KMS-11 (cell line): ENCODE measurements at regions not wholly inside any gene's neighbourhood (a gene's known extent, or its start where the extent isn't known, plus 50 kb on each side); places are given as distances from the start of the nearest gene placed in this dataset.

ENCODE experiments used
- H2AFZ ChIP-seq: fragments of 200-600 bp; sonication (generic); 2 replicates; pipeline ENCODE4 v1.6.1; 2016; ENCODE audit warnings: antibody characterized with exemption, mixed run types, low read depth
- H3K27ac ChIP-seq: fragments of 200-600 bp; sonication (generic); 2 replicates; pipeline ENCODE4 v1.6.1; 2016; ENCODE audit warnings: mild to moderate bottlenecking, mixed run types
- H3K27me3 ChIP-seq: fragments of 200-600 bp; sonication (generic); 2 replicates; pipeline ENCODE4 v1.6.1; 2017; ENCODE audit warnings: mild to moderate bottlenecking, low read depth, mixed run types, moderate library complexity; ENCODE audit not compliant: insufficient read depth
- H3K36me3 ChIP-seq: fragments of 200-600 bp; sonication (generic); 2 replicates; pipeline ENCODE4 v1.6.1; 2017; ENCODE audit warnings: mild to moderate bottlenecking, mixed run types; ENCODE audit not compliant: insufficient read depth
- H3K4me1 ChIP-seq: fragments of 200-600 bp; sonication (generic); 2 replicates; pipeline ENCODE4 v1.6.1; 2016; ENCODE audit warnings: mild to moderate bottlenecking, low read depth, mixed run types; ENCODE audit not compliant: poor library complexity, severe bottlenecking
- H3K4me2 ChIP-seq: fragments of 200-600 bp; sonication (generic); 2 replicates; pipeline ENCODE4 v1.7.0; 2016; ENCODE audit warnings: mild to moderate bottlenecking, mixed run types
- H3K4me3 ChIP-seq: fragments of 200-600 bp; sonication (generic); IDR thresholded peaks from 2 replicates; pipeline ENCODE4 v1.6.1; 2017; ENCODE audit warnings: low read depth, low read length, mixed read lengths; ENCODE audit not compliant: insufficient read depth
- H3K79me2 ChIP-seq: fragments of 200-600 bp; sonication (generic); 2 replicates; pipeline ENCODE4 v1.6.1; 2016; ENCODE audit warnings: low read depth, mixed run types; ENCODE audit not compliant: insufficient read depth
- H3K9ac ChIP-seq: fragments of 200-600 bp; sonication (generic); 2 replicates; pipeline ENCODE4 v1.6.1; 2016; ENCODE audit warnings: mild to moderate bottlenecking, mixed run types
- H4K20me1 ChIP-seq: fragments of 200-600 bp; sonication (generic); 2 replicates; pipeline ENCODE4 v1.6.1; 2016; ENCODE audit warnings: mild to moderate bottlenecking, mixed run types; ENCODE audit not compliant: insufficient read depth
- CTCF ChIP-seq: fragments of 200-600 bp; sonication (generic); conservative IDR thresholded peaks from 2 replicates; pipeline ENCODE4 v1.6.1; 2017; ENCODE audit warnings: low read depth, mild to moderate bottlenecking, antibody characterized with exemption, low read length, moderate library complexity, mixed read lengths

- Histone ChIP-seq H3K4me1 (no peaks in the 10 kb centered on the region), H3K9ac (no peak overlapping the region), H3K4me2 (no peak overlapping the region), H3K4me3 (no peak overlapping the region), H3K27me3 (no peaks in the 10 kb centered on the region), H3K79me2 (no peaks in the 10 kb centered on the region), H4K20me1 (no peaks in the 10 kb centered on the region), H3K27ac (no peak overlapping the region), H3K36me3 (no peaks in the 10 kb centered on the region), H2AFZ (no peak overlapping the region)
- no peak for TF ChIP-seq CTCF
Observed at GRCh38 chr16:61370564-61370963, 665.7 kb downstream of the CDH8 start.

- Histone ChIP-seq H3K4me2 (no peak overlapping the region), H4K20me1 (no peaks in the 10 kb centered on the region), H2AFZ (no peak overlapping the region), H3K4me3 (no peak overlapping the region), H3K4me1 (no peaks in the 10 kb centered on the region), H3K79me2 (no peaks in the 10 kb centered on the region), H3K27me3 (no peaks in the 10 kb centered on the region), H3K36me3 (no peaks in the 10 kb centered on the region), H3K27ac (no peak overlapping the region), H3K9ac (no peak overlapping the region)
- no peak for TF ChIP-seq CTCF
Observed at GRCh38 chr16:61366006-61366405, 670.2 kb downstream of the CDH8 start.

GRCh38 chr16:61364990-61365389 lies 671.2 kb downstream of the CDH8 start:
- TF ChIP-seq CTCF = no peak
- Histone ChIP-seq H3K79me2 (no peaks in the 10 kb centered on the region), H3K27me3 (no peaks in the 10 kb centered on the region), H3K27ac (no peak overlapping the region), H3K36me3 (no peaks in the 10 kb centered on the region), H3K4me3 (no peak overlapping the region), H3K9ac (no peak overlapping the region), H2AFZ (no peak overlapping the region), H4K20me1 (no peaks in the 10 kb centered on the region), H3K4me1 (no peaks in the 10 kb centered on the region), H3K4me2 (no peak overlapping the region)

- no peak for TF ChIP-seq CTCF
- H3K36me3 ChIP-seq = no peaks in the 10 kb centered on the region
- no peak overlapping the region for H3K9ac ChIP-seq
- no peak overlapping the region for H3K4me2 ChIP-seq
- no peaks in the 10 kb centered on the region for H4K20me1 ChIP-seq
- H3K79me2 ChIP-seq = no peaks in the 10 kb centered on the region
- no peak overlapping the region for H3K4me3 ChIP-seq
- no peak overlapping the region for H2AFZ ChIP-seq
- H3K27ac ChIP-seq = no peak overlapping the region
- no peaks in the 10 kb centered on the region for H3K27me3 ChIP-seq
- H3K4me1 ChIP-seq = no peaks in the 10 kb centered on the region
Observed at GRCh38 chr16:61362585-61362984, 673.7 kb downstream of the CDH8 start.
